Activated CD8-positive, alpha-beta memory T cell treated with anti-CD3 and anti-CD28 coated beads, Interleukin-2, amount 10 ng/mL, durations not matched to agents 7 days and 5 days (primary cell): ENCODE measurements at regions not wholly inside any gene's neighbourhood (a gene's known extent, or its start where the extent isn't known, plus 50 kb on each side); places are given as distances from the start of the nearest gene placed in this dataset.

Experiments used
- ATAC-seq: fragments of 150-1000 bp; cut with Tn5 transposase; one replicate; pipeline ENCODE4 v1.10.0; 2021; ENCODE audit warnings: moderate library complexity
- CTCF ChIA-PET: fragments of 350-600 bp; sonication (Branson Sonifier 250); formaldehyde crosslinking; loops from one replicate; lab custom pipeline; 2021; ENCODE audit warnings: antibody characterized with exemption; lab: Charles Lee
- DNase-seq: peaks from one replicate; pipeline ENCODE4 v3.0.0-alpha.2; 2020
- H3K27ac Mint-ChIP-seq: one replicate; pipeline ENCODE4 v1.8.0; 2021; ENCODE audit warnings: mild to moderate bottlenecking, mixed read lengths
- H3K27me3 Mint-ChIP-seq: one replicate; pipeline ENCODE4 v1.8.0; 2021; ENCODE audit warnings: mixed read lengths
- H3K36me3 Mint-ChIP-seq: one replicate; pipeline ENCODE4 v1.8.0; 2021; ENCODE audit warnings: mild to moderate bottlenecking, mixed read lengths
- H3K4me1 Mint-ChIP-seq: one replicate; pipeline ENCODE4 v1.8.0; 2021; ENCODE audit warnings: mixed read lengths
- H3K4me3 Mint-ChIP-seq: one replicate; pipeline ENCODE4 v1.8.0; 2021; ENCODE audit warnings: mild to moderate bottlenecking, moderate library complexity, mixed read lengths
- H3K9me3 Mint-ChIP-seq: one replicate; pipeline ENCODE4 v1.8.0; 2022; ENCODE audit warnings: low read depth, mixed read lengths

DNA sequence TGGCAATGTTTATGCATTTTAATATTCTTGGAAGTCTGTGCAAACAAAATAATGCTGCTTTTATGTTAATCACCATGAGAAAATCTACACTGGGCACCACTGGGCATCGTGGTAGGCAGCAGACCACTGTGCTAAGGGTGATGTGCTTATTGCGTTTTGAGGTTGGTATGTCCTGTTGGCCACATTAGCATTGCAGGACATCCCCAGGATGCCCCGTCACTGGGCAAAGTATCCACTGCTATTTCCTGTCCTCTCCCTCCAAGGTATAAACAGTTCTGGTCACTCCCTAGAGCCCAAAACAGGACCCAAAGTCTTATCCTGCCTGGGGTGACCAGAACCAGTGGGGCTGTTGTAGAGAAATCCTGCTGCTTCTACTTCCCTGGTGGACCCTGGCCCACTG, 284.2 kb upstream of the ROPN1 start:
- Mint-ChIP-seq H3K9me3 (no peaks in the 10 kb centered on the region), H3K36me3 (no peaks in the 10 kb centered on the region), H3K4me3 (no peak overlapping the region), H3K27ac (no peak overlapping the region), H3K4me1 (no peaks in the 10 kb centered on the region), H3K27me3 (peaks cover 4% of the 10 kb centered on the region)
- CTCF ChIA-PET: no interaction called here
- DNase-seq (no peak), ATAC-seq (no peak)

DNA sequence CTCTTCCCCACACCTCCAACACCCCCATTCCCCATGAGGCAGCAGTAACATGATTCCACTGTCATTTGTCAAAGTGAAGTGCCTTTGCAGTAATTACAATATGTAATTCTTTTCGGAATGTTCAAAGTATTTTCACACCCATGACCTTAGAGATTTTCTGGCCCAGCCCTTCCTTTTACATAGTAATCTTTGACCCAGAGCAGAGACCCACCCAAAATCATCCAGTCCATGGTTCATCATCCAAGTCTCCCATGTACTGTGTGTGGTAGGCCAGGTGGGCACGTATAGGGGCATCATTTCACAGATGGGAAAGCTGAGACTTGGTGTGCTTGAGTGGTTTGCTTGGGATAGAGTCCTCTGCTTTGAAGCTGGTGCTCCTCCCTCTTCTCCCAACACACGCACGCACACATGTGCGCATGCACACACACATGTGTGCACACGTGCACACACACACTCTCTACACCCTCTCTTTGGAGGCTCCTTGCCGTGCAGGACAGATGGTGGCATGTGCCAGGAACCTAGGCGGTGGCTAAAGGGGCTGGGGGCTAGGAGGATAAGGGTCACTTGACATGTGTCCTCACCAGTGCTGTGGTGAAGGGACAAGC, 284.7 kb upstream of the ROPN1 start:
- no peak for DNase-seq
- no peaks in the 10 kb centered on the region for H3K9me3 Mint-ChIP-seq
- H3K27me3 Mint-ChIP-seq: peaks cover 4% of the 10 kb centered on the region
- H3K36me3 Mint-ChIP-seq: no peaks in the 10 kb centered on the region
- H3K4me3 Mint-ChIP-seq: no peak overlapping the region
- ATAC-seq: no peak
- CTCF ChIA-PET: no interaction called here
- no peak overlapping the region for H3K27ac Mint-ChIP-seq
- no peaks in the 10 kb centered on the region for H3K4me1 Mint-ChIP-seq

DNA sequence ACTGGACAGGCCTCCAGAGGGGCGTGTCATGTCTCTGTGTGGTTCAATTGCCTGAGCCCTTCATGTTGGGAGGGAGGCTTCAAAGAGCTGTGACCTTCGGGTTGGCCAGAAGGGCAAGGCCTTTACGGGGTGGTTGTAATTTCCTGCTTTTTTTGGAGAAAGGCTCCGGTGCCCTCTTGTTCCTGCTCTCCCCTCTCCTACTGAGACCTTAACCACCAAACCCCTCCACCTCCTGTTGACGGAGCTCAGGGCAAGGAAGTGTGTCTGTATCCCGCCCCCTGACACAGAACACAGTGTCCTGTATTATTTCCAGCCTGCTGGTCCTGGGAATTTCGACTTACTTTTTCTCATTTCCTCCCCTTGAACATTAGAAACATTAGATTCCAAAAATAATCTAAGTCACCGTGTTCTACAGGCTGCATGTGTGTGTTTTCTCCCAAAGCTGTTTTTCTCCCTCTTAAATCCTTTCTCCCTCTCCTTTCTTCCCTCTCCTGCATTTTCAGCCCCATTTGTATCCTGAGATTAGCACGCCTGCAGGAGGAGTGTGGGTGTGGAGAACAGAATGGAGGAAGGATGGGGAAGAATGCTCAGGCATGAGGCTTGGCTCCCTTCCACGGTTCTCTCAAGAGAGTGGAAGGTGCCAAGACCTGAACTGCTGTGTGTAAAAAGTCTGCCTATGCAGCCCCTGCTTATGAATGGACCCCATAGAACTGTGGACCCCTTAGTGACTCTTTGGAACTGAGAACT, 285.4 kb upstream of the ROPN1 start:
- H3K4me3 Mint-ChIP-seq: no peak overlapping the region
- CTCF ChIA-PET: no interaction called here
- H3K9me3 Mint-ChIP-seq: no peaks in the 10 kb centered on the region

DNA sequence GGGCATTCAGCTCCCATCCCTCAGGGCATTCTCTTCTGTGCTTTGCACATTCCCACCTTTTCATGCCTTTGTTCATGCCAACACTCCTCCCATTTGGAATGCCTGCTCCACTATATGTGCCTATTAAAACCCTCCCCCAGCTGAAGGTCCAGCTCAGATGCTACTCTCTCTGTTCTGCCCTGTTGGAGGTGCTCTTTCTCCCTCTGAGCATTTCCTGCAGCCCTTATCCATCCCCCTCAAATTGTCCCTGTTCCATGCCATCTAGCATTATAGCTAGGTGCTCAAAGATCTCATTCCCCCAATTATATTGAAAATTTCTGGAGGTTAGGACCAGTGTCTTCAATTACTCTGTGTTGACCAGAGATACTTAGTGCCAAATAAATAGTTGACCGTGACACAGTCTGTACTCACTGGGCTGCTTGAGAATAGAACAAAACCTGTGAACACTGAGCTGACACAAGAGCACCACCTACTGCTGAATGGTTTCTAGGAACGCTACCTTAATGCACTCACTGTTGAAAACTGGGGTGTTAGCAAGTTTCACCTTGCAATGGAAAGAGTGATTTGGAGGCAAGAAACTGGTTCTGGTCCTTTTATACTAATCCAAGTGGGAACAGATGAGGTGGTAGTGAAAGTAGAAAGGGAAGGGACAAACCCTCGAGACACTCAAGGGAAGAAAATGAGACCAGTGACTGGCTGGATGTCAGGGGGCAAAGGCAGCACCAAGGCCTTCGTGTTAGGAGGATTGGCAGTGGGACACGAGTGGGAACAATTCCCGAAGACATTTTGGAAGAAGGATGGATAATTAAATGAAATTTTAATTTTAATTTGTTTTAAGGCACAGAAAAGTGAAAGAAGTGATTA, 289.8 kb upstream of the ROPN1 start:
- Mint-ChIP-seq H3K36me3 (no peaks in the 10 kb centered on the region), H3K9me3 (no peaks in the 10 kb centered on the region), H3K4me3 (no peak overlapping the region), H3K4me1 (no peaks in the 10 kb centered on the region), H3K27me3 (no peaks in the 10 kb centered on the region), H3K27ac (no peak overlapping the region)
- ATAC-seq: no peak
- CTCF ChIA-PET: no interaction called here
- no peak for DNase-seq

More for the DNA sequence above, 285.4 kb upstream of the ROPN1 start:
- no peak for DNase-seq
- H3K27ac Mint-ChIP-seq: no peak overlapping the region
- ATAC-seq: no peak
- H3K4me1 Mint-ChIP-seq: no peaks in the 10 kb centered on the region
- no peaks in the 10 kb centered on the region for H3K36me3 Mint-ChIP-seq
- H3K27me3 Mint-ChIP-seq: peaks cover 2% of the 10 kb centered on the region

DNA sequence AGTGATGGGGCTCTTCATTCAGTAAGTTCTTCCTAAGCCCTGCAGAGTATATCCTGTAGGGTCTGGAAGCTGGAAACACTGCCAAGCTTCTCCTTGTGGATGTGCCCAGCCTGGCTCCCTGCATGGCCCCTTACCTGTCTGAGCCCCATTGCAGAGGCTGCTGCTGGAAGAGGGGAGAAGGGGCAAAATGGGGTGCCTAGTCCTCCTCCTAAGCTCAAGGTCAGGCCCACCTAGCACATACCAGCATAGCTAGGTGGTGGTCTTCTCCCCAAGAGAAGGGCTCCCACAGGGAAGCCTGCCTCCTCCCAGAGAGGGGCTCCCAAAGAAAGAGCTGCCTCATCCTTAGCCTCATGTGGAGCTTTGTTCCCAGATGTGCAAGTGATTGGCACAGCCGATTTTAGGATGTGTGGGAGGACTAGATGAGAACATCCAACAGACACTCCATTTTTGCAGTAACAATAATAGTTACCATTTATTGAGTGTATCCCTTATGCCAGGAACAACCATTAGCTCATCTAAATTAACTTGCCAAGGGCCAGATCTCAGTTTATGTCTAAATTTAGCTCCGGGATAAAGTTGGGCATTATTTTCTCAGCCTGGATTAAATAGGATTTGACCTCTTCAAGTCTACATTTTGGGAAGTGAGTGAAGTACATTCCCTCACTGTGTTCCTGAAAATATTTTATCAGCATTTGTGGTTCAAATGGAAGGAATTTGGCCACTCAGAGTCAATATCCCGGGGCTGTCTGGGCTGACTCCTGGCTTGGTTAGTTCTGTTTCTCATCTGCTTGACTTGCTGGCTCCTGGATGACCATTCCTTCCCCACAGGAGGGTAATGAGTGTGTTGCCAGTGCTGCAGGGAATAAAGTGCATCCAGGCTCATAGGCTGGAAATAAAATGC, 291.1 kb upstream of the ROPN1 start:
- H3K36me3 Mint-ChIP-seq: no peaks in the 10 kb centered on the region
- ATAC-seq: no peak
- H3K27me3 Mint-ChIP-seq: peaks cover 3% of the 10 kb centered on the region
- H3K4me1 Mint-ChIP-seq: no peaks in the 10 kb centered on the region
- DNase-seq: no peak
- CTCF ChIA-PET: no interaction called here
- no peaks in the 10 kb centered on the region for H3K9me3 Mint-ChIP-seq
- no peak overlapping the region for H3K4me3 Mint-ChIP-seq
- H3K27ac Mint-ChIP-seq: no peak overlapping the region

DNA sequence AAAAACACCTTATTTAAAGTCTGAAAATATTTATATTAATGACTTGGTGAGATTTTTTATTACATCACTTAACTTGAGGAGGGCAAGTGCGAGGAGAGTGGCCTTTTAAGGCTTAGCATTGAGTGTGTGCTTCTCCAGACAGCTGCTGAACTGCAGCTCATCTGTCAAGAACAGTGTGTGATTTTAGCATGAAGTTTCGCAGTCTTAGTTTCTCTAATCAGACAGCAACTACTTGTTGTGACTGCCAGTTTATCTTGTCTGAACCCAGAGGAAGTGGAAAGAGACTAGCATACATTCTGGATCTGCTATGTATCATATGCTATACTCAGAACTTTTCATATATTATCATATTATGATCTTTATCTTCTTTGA, 291.7 kb upstream of the ROPN1 start:
- no peak overlapping the region for H3K4me3 Mint-ChIP-seq
- no peaks in the 10 kb centered on the region for H3K4me1 Mint-ChIP-seq

DNA sequence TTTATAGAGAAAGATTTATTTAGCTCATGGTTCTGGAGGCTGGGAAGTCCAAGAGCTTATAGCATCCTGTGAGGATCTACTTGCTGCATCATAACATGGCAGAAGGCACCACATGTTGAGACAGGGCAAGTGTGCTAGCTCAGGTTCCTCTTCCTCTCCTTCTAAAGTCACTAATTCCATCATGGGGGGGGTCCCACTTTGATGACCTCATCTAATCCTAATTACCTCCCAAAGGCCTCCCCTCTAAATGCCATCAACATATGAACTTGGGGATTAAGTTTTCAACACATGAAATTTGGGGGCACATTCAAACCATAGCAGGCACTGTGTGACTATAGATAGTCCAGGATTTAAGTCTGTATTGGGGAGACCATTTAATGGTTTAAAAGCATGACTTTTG, 297.1 kb upstream of the ROPN1 start:
- CTCF ChIA-PET: no interaction called here
- DNase-seq (no peak), ATAC-seq (no peak)
- Mint-ChIP-seq H3K4me3 (no peak overlapping the region), H3K4me1 (no peaks in the 10 kb centered on the region), H3K36me3 (no peaks in the 10 kb centered on the region), H3K27me3 (peaks cover 19% of the 10 kb centered on the region), H3K9me3 (no peaks in the 10 kb centered on the region), H3K27ac (no peak overlapping the region)

More for the DNA sequence above, 291.7 kb upstream of the ROPN1 start:
- Mint-ChIP-seq H3K36me3 (no peaks in the 10 kb centered on the region), H3K27me3 (peaks cover 3% of the 10 kb centered on the region), H3K27ac (no peak overlapping the region), H3K9me3 (no peaks in the 10 kb centered on the region)
- CTCF ChIA-PET: no interaction called here
- DNase-seq (no peak), ATAC-seq (no peak)

DNA sequence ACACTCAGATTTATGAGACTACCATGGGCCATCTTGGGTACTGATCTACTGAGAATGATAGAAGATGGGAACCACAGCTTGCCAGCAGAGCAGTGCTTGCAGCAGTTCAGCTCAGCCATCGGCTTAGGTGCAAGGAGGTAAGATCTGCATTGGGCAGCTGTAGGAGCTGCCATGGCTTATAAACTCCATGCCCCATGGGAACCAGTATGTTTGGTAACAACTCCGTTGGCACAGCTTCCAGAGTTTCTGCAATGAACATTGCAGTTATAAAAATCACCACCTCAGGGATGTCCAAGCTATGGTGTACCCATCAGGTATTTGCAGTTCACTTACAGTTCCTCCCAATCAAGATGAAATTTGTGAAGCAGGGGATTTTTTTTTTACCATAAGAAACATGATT, 299.1 kb upstream of the ROPN1 start:
- H3K4me3 Mint-ChIP-seq: no peak overlapping the region
- H3K27ac Mint-ChIP-seq: no peak overlapping the region
- no peaks in the 10 kb centered on the region for H3K9me3 Mint-ChIP-seq
- H3K4me1 Mint-ChIP-seq: no peaks in the 10 kb centered on the region
- no peak for DNase-seq
- H3K36me3 Mint-ChIP-seq: no peaks in the 10 kb centered on the region
- no peak for ATAC-seq
- H3K27me3 Mint-ChIP-seq: peaks cover 19% of the 10 kb centered on the region
- CTCF ChIA-PET: no interaction called here

GRCh38 chr3:124292329-124292728, 300.4 kb upstream of the ROPN1 start:
- no peak overlapping the region for H3K4me3 Mint-ChIP-seq
- no peaks in the 10 kb centered on the region for H3K36me3 Mint-ChIP-seq
- ATAC-seq (no peak), DNase-seq (no peak)
- no peak overlapping the region for H3K27ac Mint-ChIP-seq
- no peaks in the 10 kb centered on the region for H3K4me1 Mint-ChIP-seq
- peaks cover 25% of the 10 kb centered on the region for H3K27me3 Mint-ChIP-seq
- H3K9me3 Mint-ChIP-seq: no peaks in the 10 kb centered on the region
- CTCF ChIA-PET: no interaction called here

DNA sequence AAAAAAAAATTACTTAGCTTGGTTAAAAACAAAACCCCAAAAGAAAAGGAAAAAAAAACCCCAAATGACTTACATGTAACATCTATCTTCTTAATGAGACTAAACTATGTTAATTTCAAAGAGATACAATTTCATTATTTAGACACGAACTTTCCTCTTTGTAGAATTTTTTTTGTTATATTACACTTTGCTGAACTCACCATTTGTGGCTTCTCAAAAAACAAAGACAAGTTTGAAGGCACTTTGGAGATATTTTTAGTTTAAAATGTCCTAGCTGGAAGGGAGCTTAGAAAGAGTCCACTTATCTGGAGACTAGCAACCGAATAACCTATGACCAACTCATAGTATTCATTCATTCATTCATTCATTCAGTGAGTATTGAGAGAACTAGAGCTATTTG, 301.7 kb upstream of the ROPN1 start:
- no peak for DNase-seq
- CTCF ChIA-PET: no interaction called here
- Mint-ChIP-seq H3K4me1 (no peaks in the 10 kb centered on the region), H3K27ac (no peak overlapping the region), H3K36me3 (no peaks in the 10 kb centered on the region), H3K9me3 (no peaks in the 10 kb centered on the region), H3K27me3 (peaks cover 23% of the 10 kb centered on the region), H3K4me3 (no peak overlapping the region)
- no peak for ATAC-seq

GRCh38 chr3:124295362-124295761, 303.4 kb upstream of the ROPN1 start:
- ATAC-seq: no peak
- no peak overlapping the region for H3K4me3 Mint-ChIP-seq
- CTCF ChIA-PET: no interaction called here
- H3K27ac Mint-ChIP-seq: no peak overlapping the region
- H3K27me3 Mint-ChIP-seq: peaks cover 17% of the 10 kb centered on the region
- H3K36me3 Mint-ChIP-seq: no peaks in the 10 kb centered on the region
- no peaks in the 10 kb centered on the region for H3K9me3 Mint-ChIP-seq
- DNase-seq: no peak
- no peaks in the 10 kb centered on the region for H3K4me1 Mint-ChIP-seq

DNA sequence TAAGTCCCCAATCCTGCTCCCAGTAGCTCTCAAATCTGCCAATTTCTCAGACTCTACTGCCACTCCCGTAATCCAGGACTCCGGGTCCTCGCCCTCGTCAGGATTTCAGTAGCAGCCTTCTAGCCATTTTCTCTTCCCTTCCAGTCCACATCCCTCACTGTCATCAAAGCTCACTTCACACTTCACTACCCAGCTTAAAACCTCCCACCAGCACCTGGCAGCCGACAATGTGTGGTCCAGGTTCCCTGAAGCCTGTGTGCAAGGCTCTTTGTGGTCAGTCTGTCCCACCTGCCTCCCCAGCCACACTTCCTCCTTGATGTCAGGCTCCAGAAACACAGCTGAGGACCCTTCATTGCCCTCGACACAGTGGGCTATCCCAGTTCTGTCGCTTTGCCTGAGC, 304.5 kb upstream of the ROPN1 start:
- H3K9me3 Mint-ChIP-seq: no peaks in the 10 kb centered on the region
- no peak for DNase-seq
- CTCF ChIA-PET: no interaction called here
- no peak overlapping the region for H3K4me3 Mint-ChIP-seq
- no peaks in the 10 kb centered on the region for H3K36me3 Mint-ChIP-seq
- H3K27me3 Mint-ChIP-seq: peaks cover 13% of the 10 kb centered on the region
- no peaks in the 10 kb centered on the region for H3K4me1 Mint-ChIP-seq
- no peak for ATAC-seq
- no peak overlapping the region for H3K27ac Mint-ChIP-seq
